ENCODE measurements at regions not wholly inside any gene's neighbourhood (a gene's known extent, or its start where the extent isn't known, plus 50 kb on each side); places are given as distances from the start of the nearest gene placed in this dataset.

- no peak for DNase-seq
- TF ChIP-seq GATA1 (IDR thresholded peaks at IDR 0.05; ENCODE audit: low read depth, low read length) (no peak), POLR2A (IDR thresholded peaks at IDR 0.05; ENCODE audit: low read length) (no peak)
Observed at GRCh38 chr21:33174756-33175155, 55.0 kb upstream of the IFNAR2 start.
